Fibroblast of gingiva (primary cell): ENCODE measurements at regions not wholly inside any gene's neighbourhood (a gene's known extent, or its start where the extent isn't known, plus 50 kb on each side); places are given as distances from the start of the nearest gene placed in this dataset.

Source experiments
- DNase-seq: peaks from one replicate; pipeline ENCODE4 v3.0.0-alpha.2; 2011; ENCODE audit warnings: low read depth

DNA sequence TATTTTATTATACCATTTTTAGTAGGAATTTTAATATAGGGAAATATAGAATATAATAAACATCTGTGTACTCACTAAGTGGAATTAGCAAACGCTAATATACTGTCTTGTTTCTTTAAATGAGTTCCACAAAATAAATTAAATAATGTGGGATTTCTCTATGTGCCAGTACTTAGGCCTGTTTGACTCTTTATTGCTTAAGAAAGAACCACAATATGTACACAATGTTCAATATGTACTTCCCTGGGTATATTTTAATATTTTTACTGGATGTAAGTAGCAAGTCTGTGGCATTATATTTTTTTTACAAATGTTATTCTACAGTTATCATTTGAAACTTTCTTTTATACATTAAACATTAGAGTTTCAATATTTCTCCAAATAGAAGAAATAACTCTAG is 92.5 kb upstream of the CARD18 start:
- DNase-seq: peak; percentile 21

GRCh38 chr11:105230586-105230985 is 91.0 kb upstream of the CARD18 start:
- no peak for DNase-seq

DNA sequence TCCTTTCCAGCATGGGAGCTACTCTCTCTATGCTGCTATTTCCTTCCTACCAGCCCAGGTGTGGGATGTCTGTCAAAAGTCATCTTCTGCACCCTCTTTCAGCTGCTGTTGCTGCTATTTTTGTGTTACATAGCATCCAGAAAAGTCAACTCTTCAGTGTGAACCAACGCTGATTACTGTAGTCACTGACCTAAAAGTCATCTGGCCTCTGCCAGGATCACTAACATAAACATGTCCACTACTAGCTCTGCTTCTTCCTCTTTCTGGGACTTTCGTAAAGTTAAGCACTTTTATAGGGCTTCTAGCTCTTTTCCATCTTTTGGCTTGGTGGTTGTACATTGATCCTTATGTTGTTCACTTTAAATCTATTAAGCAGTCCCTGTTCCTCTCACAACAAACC is 90.2 kb upstream of the CARD18 start:
- DNase-seq: peak; percentile 14

DNA sequence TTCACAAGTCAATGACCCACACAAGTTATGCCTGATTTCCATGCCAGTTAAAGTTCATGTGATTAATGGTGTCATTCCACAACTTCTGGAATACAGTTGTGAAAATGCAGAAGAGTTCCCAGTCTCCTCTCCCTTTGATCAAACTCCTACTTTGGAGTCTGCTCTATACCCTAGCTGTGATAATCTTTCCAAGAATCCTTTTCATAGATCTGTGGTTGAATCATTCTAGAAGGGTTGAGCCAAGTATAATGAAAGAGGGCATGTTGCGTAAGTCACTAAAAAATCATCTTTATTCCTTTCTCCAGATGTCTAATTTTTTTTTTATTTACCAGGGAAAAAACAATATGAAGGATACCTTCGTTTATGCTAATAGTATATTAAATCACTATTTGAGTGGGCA is 89.7 kb upstream of the CARD18 start:
- DNase-seq: peak; percentile 82

DNA sequence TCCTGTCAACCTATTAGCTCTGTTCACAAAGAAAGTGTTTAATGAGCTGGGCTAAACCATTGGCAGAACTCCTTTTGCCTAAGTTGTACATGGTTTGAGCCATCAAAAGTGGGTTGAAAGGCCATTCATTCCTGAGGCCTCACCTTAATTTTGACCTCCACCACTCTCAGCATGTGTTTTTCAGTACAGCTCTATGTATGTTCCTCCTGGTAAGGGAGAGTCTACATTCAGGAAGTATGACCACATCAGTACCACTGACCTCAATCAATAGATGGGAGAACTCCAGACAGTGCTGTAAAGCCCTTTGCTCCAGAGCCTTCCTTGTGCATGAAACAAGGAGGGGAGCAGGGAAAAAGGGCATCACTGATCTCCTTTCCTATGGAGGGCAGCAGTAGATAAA is 87.8 kb upstream of the CARD18 start:
- no peak for DNase-seq

DNA sequence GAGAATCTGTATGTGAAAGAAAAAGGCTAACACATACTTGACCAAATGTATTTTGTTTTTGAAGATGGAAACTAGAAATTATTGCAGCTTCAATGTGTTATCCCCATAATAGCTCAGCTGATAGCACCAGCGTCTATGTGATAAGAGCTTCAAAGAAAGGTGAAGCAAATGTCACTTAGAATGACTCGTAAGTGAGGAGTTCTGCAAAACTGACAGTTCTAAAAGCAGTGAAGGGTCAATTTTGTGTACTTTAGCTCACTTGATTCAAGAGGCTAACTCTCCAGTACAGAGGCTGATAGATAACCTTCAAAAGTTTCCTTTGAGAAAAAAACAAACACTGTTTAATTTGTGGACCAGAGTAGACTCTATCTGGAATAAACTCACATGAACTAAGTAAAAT is 87.2 kb upstream of the CARD18 start:
- DNase-seq: no peak

DNA sequence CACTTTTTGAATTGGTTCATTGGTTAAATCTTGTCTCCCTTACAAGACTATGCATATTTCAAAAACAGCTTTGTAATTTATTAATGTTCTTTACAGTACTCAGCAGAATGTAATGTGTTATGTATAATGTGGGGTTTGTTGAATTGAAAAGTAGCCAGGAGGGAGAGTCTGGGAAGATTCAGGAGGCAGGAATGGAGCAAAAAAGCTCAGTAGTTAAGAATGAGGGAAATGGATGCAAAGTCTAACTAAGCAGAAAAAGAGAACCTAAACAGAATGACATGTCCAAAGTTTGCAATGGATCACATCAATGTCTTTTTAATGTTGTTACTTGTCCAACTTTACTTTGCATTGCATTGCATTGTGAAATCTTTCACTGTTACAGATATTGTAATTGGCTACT is 86.5 kb upstream of the CARD18 start:
- DNase-seq: no peak

DNA sequence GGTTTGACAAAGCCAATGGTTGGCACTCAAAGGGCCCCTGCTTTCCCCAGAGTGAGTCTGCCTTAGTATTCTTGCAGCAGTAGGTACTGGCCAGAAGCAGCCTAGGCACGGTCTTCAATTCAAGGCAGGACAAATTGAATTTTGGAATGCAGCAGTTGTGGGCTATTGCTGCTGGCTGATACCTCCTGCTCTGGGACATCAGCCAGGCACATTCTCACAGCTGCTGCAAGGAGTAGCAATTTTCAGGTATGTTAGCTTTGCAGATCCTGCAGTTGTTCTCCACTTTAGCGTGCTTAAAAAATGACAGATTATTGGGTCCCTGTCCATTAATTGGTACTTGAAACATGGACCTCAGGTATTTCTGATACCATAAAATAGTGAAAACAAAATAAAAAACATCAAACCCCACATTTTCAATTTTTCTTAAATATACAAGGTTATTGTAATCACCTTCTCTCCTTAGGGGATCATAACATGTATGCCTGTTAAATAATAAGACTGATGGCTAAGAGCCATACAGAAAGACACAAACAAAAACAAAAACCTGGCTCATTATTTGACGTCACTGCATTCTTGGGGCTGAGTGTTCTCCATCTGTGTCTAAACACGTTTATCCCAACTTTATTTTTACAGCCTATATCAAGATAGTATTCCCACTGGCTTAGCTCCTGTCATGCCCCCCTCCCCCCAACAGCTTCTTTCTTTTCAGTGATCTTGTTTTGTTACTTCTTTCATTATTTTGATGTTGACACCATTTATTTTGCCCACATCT is 85.1 kb upstream of the CARD18 start:
- DNase-seq: no peak

DNA sequence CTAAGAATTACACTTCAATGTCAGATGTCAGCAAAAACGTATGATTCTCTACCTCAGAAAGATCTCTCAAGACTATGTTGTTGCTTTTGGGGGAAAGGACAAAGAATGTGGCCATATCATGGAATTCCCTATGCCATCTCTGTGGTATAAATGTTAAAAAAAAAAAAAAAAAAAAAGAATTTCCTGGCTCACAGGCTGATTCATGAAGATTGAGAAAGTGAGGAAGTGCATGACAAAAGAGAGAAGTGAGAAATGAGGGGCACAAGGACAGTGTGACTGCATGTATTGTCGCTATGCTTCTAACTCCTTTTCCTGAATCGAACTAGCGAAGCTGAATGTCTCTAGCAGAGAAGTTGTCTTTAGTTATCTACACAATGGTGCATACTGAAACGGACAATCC is 80.6 kb upstream of the CARD18 start:
- DNase-seq: no peak

DNA sequence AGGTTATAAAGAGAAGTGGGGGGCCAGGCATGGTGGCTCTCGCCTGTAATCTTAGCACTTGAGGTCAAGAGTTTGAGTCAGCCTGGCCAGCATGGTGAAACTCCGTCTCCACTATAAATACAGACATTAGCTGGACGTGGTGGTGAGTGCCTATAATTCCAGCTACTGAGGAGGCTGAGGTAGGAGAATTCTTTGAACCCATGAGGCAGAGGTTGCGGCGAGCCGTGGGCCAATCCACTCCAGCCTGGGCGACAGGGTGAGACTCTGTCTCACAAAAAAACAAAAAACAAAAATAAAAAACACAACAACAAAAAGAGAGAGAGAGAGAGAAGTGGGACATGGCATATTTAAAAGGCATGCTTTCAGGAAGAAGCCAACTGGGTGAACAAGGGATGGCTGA is 80.1 kb upstream of the CARD18 start:
- DNase-seq: no peak

GRCh38 chr11:105219269-105219668 is 79.7 kb upstream of the CARD18 start:
- no peak for DNase-seq

GRCh38 chr11:105215528-105215927 is 76.0 kb upstream of the CARD18 start:
- no peak for DNase-seq

- DNase-seq: peak; percentile 61
Observed at GRCh38 chr11:105211806-105212554, 72.4 kb upstream of the CARD18 start.

DNA sequence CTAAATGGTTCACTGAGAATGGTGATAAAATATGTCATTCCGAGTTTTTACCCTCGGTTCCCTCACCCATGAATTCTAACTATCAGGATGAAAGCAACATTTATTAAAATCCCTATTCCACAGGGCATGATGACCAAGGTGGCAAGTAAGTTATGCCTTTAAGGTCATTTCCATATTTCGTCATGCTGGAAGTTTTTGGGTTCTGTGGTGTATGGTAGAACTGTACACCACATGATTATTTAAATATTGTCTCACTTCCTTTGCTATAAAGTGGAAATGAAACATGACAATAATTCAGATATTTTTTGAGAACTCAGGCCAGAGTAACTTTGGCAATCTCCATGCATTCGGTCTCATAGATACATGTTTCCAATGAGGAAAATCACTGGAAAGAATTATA is 68.5 kb upstream of the CARD18 start:
- no peak for DNase-seq

- no peak for DNase-seq
Observed at GRCh38 chr11:105206633-105207032, 67.1 kb upstream of the CARD18 start.

DNA sequence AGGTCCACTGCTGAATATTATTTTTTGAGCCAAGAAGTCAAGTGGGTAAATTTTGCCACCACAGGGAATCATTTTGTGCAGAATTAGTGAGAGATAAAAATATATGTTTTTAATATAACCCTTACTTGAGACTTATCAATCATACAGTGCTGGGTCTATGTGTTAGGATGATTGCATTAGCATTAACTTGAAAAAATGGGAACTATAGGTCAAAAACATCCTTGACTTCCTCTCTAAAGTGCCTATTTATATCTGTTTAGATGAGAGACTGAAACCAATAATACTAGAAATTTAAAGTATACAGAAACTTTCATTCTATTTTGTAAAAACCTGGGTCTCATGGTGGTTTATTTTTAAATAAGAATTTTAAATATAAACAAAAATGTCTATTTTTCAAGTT is 65.1 kb upstream of the CARD18 start:
- no peak for DNase-seq

- DNase-seq: no peak
Observed at GRCh38 chr11:105203569-105204240, 64.1 kb upstream of the CARD18 start.

GRCh38 chr11:105202844-105203548 is 63.4 kb upstream of the CARD18 start:
- DNase-seq: no peak

DNA sequence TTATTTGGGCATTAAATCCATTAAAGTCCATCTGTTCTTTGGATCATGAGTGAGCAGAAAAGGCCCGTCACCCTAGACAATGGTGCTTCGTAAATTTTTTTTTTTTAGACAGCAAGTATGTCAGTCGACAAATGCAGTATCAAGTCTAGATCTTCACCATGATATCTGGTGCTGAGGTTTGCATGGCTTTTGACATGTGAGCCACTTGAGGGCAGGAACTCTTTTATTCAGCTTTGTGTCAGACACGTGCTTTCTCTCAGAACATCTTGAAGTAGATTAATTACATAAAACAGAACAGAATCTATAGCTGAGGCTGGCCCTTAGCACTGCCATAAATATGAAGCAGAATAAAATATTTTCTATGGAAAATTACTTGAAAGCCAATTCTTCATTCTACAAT is 62.9 kb upstream of the CARD18 start:
- DNase-seq: no peak

GRCh38 chr11:105201166-105201565 is 61.6 kb upstream of the CARD18 start:
- no peak for DNase-seq

GRCh38 chr11:105197071-105197815 is 57.7 kb upstream of the CARD18 start:
- DNase-seq: no peak

- DNase-seq: no peak
Observed at GRCh38 chr11:105193260-105193659, 53.7 kb upstream of the CARD18 start.
